Breast epithelium (tissue), 4 donors: ENCODE measurements at regions not wholly inside any gene's neighbourhood (a gene's known extent, or its start where the extent isn't known, plus 50 kb on each side); places are given as distances from the start of the nearest gene placed in this dataset.

ENCODE experiments used
- DNase-seq, 2 donors: peaks; one replicate each; pipeline ENCODE4 v3.0.0-alpha.2; 2019; ENCODE audit warnings: low spot score in 2 of 2
- H3K27ac ChIP-seq, 2 donors: fragments of 200-600 bp; sonication (generic) in 1 of 2; one replicate each; pipeline ENCODE4 v1.5.1; 2016 to 2019; ENCODE audit warnings: mild to moderate bottlenecking in 1 of 2
- H3K27me3 ChIP-seq, 2 donors: fragments of 200-600 bp; sonication (generic) in 1 of 2; one replicate each; pipeline versions ENCODE4 v1.5.1 to v1.6.0; 2017 to 2019; ENCODE audit warnings: control low read depth in 1 of 2, mild to moderate bottlenecking in 1 of 2
- H3K36me3 ChIP-seq: fragments of 200-600 bp; one replicate; pipeline ENCODE4 v1.5.1; 2019
- H3K4me1 ChIP-seq, 2 donors: fragments of 200-600 bp; sonication (generic); one replicate each; pipeline ENCODE4 v1.5.1; 2016 to 2019; ENCODE audit warnings: control low read depth in 1 of 2
- H3K4me3 ChIP-seq, 3 donors: fragments of 200-600 bp; sonication (generic); 1 replicate in 2 of 3; 2 replicates in 1 of 3; pipeline ENCODE4 v1.5.1; 2016 to 2019; ENCODE audit warnings: mild to moderate bottlenecking in 3 of 3, moderate library complexity in 2 of 3
- H3K9me3 ChIP-seq, 2 donors: fragments of 200-600 bp; sonication (generic) in 1 of 2; one replicate each; pipeline ENCODE4 v1.5.1; 2016 to 2019; ENCODE audit warnings: control low read depth in 1 of 2
- POLR2A ChIP-seq: fragments of 450-650 bp; IDR thresholded peaks from one replicate; pipeline ENCODE4 v1.6.1; 2016; ENCODE audit warnings: antibody characterized with exemption, mild to moderate bottlenecking, moderate library complexity
- POLR2AphosphoS5 ChIP-seq, 3 donors: sonication (generic); formaldehyde crosslinking; IDR thresholded peaks; one replicate each; pipeline ENCODE4 v1.6.1; 2017; ENCODE audit warnings: antibody characterized with exemption in 3 of 3
- intact Hi-C: fragments of 100-400 bp; cut with DNase I; formaldehyde crosslinking; loops from one replicate; pipeline ENCODE4 v1.15.1; 2023; ENCODE audit warnings: low total_unique reads
- TF ChIP-seq, protein P1 (sequence below), 3 donors: fragments of 450-650 bp; IDR thresholded peaks; one replicate each; pipeline ENCODE4 v1.5.1; 2016 to 2017; ENCODE audit warnings: antibody characterized with exemption in 3 of 3, mild to moderate bottlenecking in 3 of 3, moderate library complexity in 3 of 3

DNA sequence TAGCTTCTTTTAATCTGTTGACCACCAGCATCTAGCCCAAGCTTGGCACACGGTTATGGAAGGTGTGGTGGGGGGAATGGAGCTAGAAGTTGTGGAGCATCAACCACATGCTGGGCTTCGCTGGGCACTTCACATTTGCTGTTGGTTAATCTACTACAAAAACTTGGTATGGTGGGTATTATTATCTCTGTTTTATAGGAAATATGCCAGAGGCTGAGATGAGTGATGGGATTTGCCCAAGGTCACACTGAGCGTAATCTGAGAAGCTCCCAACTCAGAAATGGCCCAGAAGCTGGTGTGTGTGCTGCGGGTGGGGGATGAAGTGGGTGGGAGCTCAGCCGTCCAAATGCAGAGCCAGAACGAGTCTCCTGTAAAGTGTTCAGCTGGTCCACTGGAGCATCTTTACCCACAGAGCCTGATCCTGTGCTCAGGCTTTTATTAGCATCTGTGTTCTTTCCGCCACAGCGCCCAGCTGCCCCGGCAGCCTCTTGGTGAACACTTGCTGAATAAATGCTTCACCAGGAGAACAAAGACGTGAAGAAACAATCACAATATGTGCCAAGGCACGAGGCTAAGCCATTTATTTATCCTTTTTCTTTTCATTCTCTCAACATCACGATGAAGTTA is 98.6 kb upstream of the JUN start:
- intact Hi-C loops: no loop called here

DNA sequence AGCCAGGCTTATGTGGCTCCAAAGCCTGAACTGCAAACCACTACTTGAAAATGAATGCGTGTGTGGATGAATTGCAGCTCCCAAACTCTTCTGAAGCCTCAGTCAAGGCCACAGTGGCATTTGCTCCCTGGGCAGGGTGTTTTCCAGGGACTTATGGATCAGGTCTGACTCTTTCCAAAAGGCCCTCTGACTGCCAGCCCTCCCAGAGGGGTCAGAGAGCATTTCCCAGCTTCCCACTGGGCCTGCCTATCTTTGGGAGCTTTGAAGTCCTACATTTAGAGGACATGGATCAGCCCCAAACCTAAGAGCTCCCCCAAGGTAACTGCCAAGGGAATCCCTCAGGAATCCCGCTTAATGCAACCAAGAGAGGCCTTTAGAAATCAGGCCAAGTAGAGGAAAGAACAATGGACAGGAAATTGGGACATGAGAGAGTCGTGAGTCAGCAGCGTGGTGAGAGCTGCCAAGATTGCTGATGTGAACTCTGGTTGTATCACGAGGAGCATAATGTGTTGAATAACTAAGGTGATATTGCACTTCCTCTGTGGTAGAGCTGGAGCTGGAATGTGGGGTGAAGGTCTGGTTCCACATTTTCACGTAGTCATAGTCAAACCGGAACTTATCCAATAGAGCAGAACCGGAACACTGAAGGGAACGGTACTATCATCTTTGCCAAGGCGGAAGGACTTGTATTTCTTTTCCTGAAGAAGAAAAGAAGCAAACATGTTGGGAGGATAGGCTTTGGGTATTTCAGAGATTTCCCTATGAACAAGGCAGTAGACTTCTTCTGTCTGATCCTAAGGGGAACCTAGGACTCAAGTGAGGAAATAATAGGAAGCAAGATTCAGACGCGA is 99.4 kb upstream of the JUN start:
- Histone ChIP-seq H3K9me3 (no peaks in the 10 kb centered on the region), H3K27me3 (no peaks in the 10 kb centered on the region), H3K4me3 (no peak overlapping the region), H3K27ac (peak overlapping the region; percentile 57 to 76), H3K4me1 (peaks cover 0 to 18% of the 10 kb centered on the region in 2 donors), H3K36me3 (no peaks in the 10 kb centered on the region)
- peak in 1 of 2 donors; percentile 72 for DNase-seq
- TF ChIP-seq, protein P1, sequence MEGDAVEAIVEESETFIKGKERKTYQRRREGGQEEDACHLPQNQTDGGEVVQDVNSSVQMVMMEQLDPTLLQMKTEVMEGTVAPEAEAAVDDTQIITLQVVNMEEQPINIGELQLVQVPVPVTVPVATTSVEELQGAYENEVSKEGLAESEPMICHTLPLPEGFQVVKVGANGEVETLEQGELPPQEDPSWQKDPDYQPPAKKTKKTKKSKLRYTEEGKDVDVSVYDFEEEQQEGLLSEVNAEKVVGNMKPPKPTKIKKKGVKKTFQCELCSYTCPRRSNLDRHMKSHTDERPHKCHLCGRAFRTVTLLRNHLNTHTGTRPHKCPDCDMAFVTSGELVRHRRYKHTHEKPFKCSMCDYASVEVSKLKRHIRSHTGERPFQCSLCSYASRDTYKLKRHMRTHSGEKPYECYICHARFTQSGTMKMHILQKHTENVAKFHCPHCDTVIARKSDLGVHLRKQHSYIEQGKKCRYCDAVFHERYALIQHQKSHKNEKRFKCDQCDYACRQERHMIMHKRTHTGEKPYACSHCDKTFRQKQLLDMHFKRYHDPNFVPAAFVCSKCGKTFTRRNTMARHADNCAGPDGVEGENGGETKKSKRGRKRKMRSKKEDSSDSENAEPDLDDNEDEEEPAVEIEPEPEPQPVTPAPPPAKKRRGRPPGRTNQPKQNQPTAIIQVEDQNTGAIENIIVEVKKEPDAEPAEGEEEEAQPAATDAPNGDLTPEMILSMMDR (IDR thresholded peaks at IDR 0.05): no peak
- TF ChIP-seq POLR2AphosphoS5 (IDR thresholded peaks at IDR 0.05) (peak; percentile 56 to 96 (median 83)), POLR2A (no peak)
- intact Hi-C loops: no loop called here

More for the DNA sequence above, 98.6 kb upstream of the JUN start:
- no peak for TF ChIP-seq POLR2AphosphoS5 (IDR thresholded peaks at IDR 0.05)
- TF ChIP-seq, protein P1 (IDR thresholded peaks at IDR 0.05): no peak
- no peak for TF ChIP-seq POLR2A
- no peak overlapping the region for H3K4me3 ChIP-seq
- H3K27me3 ChIP-seq: no peaks in the 10 kb centered on the region
- H3K4me1 ChIP-seq: peaks cover 0 to 18% of the 10 kb centered on the region in 2 donors
- H3K9me3 ChIP-seq: no peaks in the 10 kb centered on the region
- no peak for DNase-seq
- H3K27ac ChIP-seq: peak overlapping the region; percentile 57 to 76
- H3K36me3 ChIP-seq: no peaks in the 10 kb centered on the region

DNA sequence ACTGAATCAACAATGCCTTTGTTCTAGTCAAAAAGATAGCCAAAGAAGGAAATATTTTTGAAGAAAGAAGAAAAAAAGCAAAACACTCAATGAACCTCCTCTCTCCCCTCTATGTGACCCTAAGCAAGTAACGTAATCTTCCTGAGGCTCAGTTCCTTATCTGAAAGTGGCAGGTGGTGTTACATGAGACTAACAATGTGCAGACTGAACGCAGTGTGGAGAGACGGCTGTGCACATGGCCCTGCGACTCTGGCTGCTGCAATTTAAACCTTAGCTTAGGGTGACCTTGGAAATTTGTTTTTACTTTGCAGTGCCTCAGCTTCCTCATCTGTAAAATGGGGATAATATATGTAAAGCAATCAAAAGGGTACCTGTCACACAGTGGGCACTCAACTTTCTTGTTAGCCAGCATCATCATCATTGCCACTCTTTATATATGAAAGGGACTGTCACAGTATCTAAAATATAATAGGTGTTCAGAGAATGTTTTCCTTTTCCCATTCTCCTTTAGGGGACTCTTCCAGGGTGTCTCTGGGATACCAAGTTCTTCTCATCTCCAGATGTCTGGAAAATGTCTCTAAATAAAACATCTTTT is 100.1 kb upstream of the JUN start:
- H3K4me1 ChIP-seq: peaks cover 0 to 18% of the 10 kb centered on the region in 2 donors
- no peaks in the 10 kb centered on the region for H3K9me3 ChIP-seq
- intact Hi-C loops: no loop called here
- H3K4me3 ChIP-seq: no peak overlapping the region
- no peak for DNase-seq
- no peaks in the 10 kb centered on the region for H3K27me3 ChIP-seq
- no peaks in the 10 kb centered on the region for H3K36me3 ChIP-seq
- no peak for TF ChIP-seq POLR2A
- peak overlapping the region; percentile 57 to 76 for H3K27ac ChIP-seq

DNA sequence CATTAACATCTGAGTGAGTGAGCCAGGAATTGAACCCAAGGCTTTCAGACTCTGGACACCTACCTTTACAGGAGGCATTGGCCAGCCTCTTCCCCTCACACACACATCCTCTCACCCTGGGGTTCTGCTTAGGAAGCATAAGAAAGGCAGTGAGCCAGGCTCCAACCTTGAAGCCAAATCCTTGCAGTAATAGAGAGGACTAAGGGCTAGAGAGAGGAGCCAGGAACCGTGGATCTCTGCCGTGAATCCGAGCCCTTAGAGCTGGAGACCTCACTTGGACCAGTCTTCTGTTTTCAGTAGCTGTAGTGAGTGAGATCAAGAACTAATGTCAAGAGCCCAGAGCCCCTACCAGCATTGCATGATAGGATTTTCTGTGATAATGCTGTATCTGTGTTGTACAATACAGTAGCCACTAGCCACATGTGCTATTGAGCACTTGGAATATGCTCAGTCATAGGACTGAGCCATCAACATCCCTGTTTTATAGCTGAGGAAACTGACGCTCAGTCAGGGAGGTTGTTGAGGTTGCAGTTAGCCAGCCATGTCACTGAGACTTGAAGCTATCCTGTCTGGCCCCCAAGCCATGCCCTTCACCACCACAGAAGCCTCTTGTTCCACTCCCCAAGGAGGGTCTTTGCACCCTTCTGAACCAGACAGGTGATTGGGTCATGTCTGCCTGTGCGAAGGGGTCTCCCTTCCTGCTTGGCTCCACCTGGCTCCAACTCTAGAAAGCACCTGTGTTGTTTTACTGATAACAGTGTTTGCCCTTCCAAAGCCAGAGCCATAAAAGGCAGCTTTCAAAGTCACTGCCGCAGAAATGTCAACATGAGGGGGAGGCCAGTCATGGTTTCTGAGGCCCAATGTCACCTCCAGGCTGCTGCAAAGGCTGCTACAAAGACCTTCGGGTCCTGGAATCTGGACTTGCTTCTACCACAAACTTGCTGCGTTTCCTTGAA is 101.1 kb upstream of the JUN start:
- Histone ChIP-seq H3K27ac (peak overlapping the region in 1 of 2 donors; percentile 29), H3K9me3 (no peaks in the 10 kb centered on the region), H3K4me1 (peaks cover 0 to 18% of the 10 kb centered on the region in 2 donors), H3K27me3 (no peaks in the 10 kb centered on the region), H3K4me3 (no peak overlapping the region), H3K36me3 (no peaks in the 10 kb centered on the region)
- intact Hi-C loops: no loop called here
- DNase-seq: no peak
- TF ChIP-seq POLR2AphosphoS5 (IDR thresholded peaks at IDR 0.05) (no peak), POLR2A (no peak)
- TF ChIP-seq, protein P1 (IDR thresholded peaks at IDR 0.05): no peak

DNA sequence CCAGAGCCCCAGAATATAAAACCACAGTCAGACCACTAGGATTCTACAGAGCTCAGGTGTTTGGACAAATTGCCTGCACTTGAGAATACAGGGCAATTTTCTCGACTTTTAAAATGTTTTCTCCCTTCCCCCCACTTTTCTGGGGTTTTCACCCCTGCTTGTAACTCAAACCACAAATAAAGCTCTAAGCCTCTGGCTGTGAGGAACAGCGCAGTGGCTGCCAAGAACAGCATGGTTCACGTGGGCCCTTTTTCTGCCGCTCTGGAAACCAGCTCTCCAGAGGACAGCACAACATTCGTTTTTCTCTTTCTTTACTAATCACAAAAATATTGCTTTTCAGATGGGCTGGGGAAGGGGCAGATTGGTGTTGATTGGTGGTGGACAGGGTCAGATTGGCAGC is 102.2 kb upstream of the JUN start:
- Histone ChIP-seq H3K4me1 (peaks cover 0 to 18% of the 10 kb centered on the region in 2 donors), H3K9me3 (no peaks in the 10 kb centered on the region), H3K27me3 (no peaks in the 10 kb centered on the region), H3K27ac (peak overlapping the region; percentile 36 to 43), H3K4me3 (no peak overlapping the region), H3K36me3 (no peaks in the 10 kb centered on the region)
- intact Hi-C loops: no loop called here
- peak in 1 of 2 donors; percentile 45 for DNase-seq
- TF ChIP-seq, protein P1 (IDR thresholded peaks at IDR 0.05): no peak
- TF ChIP-seq POLR2A: no peak
- TF ChIP-seq POLR2AphosphoS5 (IDR thresholded peaks at IDR 0.05): no peak
